Activated naive CD4-positive, alpha-beta T cell treated with anti-CD3 and anti-CD28 coated beads, Interleukin-2, amount 50 U/mL, for 72 hours (primary cell): ENCODE measurements at regions not wholly inside any gene's neighbourhood (a gene's known extent, or its start where the extent isn't known, plus 50 kb on each side); places are given as distances from the start of the nearest gene placed in this dataset.

Source experiments
- ATAC-seq, 2 donors: fragments of 150-1000 bp; cut with Tn5 transposase; 2 replicates each; pipeline ENCODE4 v1.10.0; 2021; ENCODE audit warnings: mild to moderate bottlenecking in 2 of 2, moderate library complexity in 2 of 2
- DNase-seq, 2 donors: peaks; one replicate each; pipeline ENCODE4 v3.0.0; 2021 to 2022; ENCODE audit warnings: low spot score in 2 of 2
- H3K27ac Mint-ChIP-seq, 2 donors: one replicate each; pipeline ENCODE4 v1.8.0; 2022; ENCODE audit warnings: mild to moderate bottlenecking in 2 of 2, mixed read lengths in 2 of 2
- H3K36me3 Mint-ChIP-seq, 2 donors: one replicate each; pipeline ENCODE4 v1.8.0; 2022; ENCODE audit warnings: mixed read lengths in 2 of 2
- H3K9me3 Mint-ChIP-seq, 2 donors: one replicate each; pipeline ENCODE4 v1.8.0; 2022; ENCODE audit warnings: mixed read lengths in 2 of 2

- no peak for DNase-seq
- Mint-ChIP-seq H3K9me3 (no peaks in the 10 kb centered on the region), H3K27ac (no peak overlapping the region), H3K36me3 (no peaks in the 10 kb centered on the region)
- ATAC-seq: no peak
Measured at GRCh38 chr13:111958612-111959395, 108.1 kb upstream of the SOX1 start.

GRCh38 chr13:111960152-111960772 is 106.7 kb upstream of the SOX1 start:
- DNase-seq (no peak), ATAC-seq (no peak)
- H3K9me3 Mint-ChIP-seq: no peaks in the 10 kb centered on the region
- H3K27ac Mint-ChIP-seq: no peak overlapping the region
- H3K36me3 Mint-ChIP-seq: no peaks in the 10 kb centered on the region

GRCh38 chr13:111961236-111961635 is 105.7 kb upstream of the SOX1 start:
- no peaks in the 10 kb centered on the region for H3K9me3 Mint-ChIP-seq
- no peaks in the 10 kb centered on the region for H3K36me3 Mint-ChIP-seq
- ATAC-seq (no peak), DNase-seq (no peak)
- H3K27ac Mint-ChIP-seq: no peak overlapping the region

GRCh38 chr13:111961651-111962192 is 105.2 kb upstream of the SOX1 start:
- ATAC-seq (no peak), DNase-seq (no peak)
- H3K27ac Mint-ChIP-seq: no peak overlapping the region
- no peaks in the 10 kb centered on the region for H3K36me3 Mint-ChIP-seq
- H3K9me3 Mint-ChIP-seq: no peaks in the 10 kb centered on the region

GRCh38 chr13:111962431-111962891 is 104.5 kb upstream of the SOX1 start:
- DNase-seq: no peak

GRCh38 chr13:111963031-111963430 is 103.9 kb upstream of the SOX1 start:
- Mint-ChIP-seq H3K27ac (no peak overlapping the region), H3K36me3 (no peaks in the 10 kb centered on the region), H3K9me3 (no peaks in the 10 kb centered on the region)
- DNase-seq (no peak), ATAC-seq (no peak)

More at GRCh38 chr13:111962431-111962891, 104.5 kb upstream of the SOX1 start:
- no peaks in the 10 kb centered on the region for H3K36me3 Mint-ChIP-seq
- peak in 1 of 2 donors; percentile 13 for ATAC-seq
- H3K27ac Mint-ChIP-seq: no peak overlapping the region
- no peaks in the 10 kb centered on the region for H3K9me3 Mint-ChIP-seq

- ATAC-seq (no peak), DNase-seq (no peak)
- no peak overlapping the region for H3K27ac Mint-ChIP-seq
- no peaks in the 10 kb centered on the region for H3K36me3 Mint-ChIP-seq
- no peaks in the 10 kb centered on the region for H3K9me3 Mint-ChIP-seq
Measured at GRCh38 chr13:111964411-111965035, 102.4 kb upstream of the SOX1 start.

- Mint-ChIP-seq H3K36me3 (no peaks in the 10 kb centered on the region), H3K27ac (no peak overlapping the region), H3K9me3 (no peaks in the 10 kb centered on the region)
- DNase-seq (no peak), ATAC-seq (no peak)
Measured at GRCh38 chr13:111965466-111966214, 101.3 kb upstream of the SOX1 start.

- Mint-ChIP-seq H3K9me3 (no peaks in the 10 kb centered on the region), H3K27ac (no peak overlapping the region), H3K36me3 (no peaks in the 10 kb centered on the region)
- DNase-seq (no peak), ATAC-seq (no peak)
Measured at GRCh38 chr13:111966933-111967332, 100.0 kb upstream of the SOX1 start.

GRCh38 chr13:111967572-111968201 is 99.3 kb upstream of the SOX1 start:
- ATAC-seq: no peak
- no peak for DNase-seq
- Mint-ChIP-seq H3K9me3 (no peaks in the 10 kb centered on the region), H3K27ac (peak overlapping the region in 1 of 2 donors; percentile 10), H3K36me3 (no peaks in the 10 kb centered on the region)

- no peak for DNase-seq
- H3K36me3 Mint-ChIP-seq: no peaks in the 10 kb centered on the region
- H3K27ac Mint-ChIP-seq: no peak overlapping the region
- no peaks in the 10 kb centered on the region for H3K9me3 Mint-ChIP-seq
- ATAC-seq: no peak
Measured at GRCh38 chr13:111968336-111969010, 98.5 kb upstream of the SOX1 start.

- Mint-ChIP-seq H3K27ac (peak overlapping the region in 1 of 2 donors; percentile 11), H3K36me3 (peaks cover 0 to 11% of the 10 kb centered on the region in 2 donors), H3K9me3 (peaks cover 5 to 11% of the 10 kb centered on the region in 2 donors)
- no peak for DNase-seq
- ATAC-seq: no peak
Measured at GRCh38 chr13:111969551-111970135, 97.3 kb upstream of the SOX1 start.

GRCh38 chr13:111970494-111971141 is 96.3 kb upstream of the SOX1 start:
- ATAC-seq: no peak
- no peak overlapping the region for H3K27ac Mint-ChIP-seq
- H3K9me3 Mint-ChIP-seq: peaks cover 15 to 20% of the 10 kb centered on the region in 2 donors
- no peak for DNase-seq
- peaks cover 6 to 20% of the 10 kb centered on the region in 2 donors for H3K36me3 Mint-ChIP-seq

- ATAC-seq: no peak
- peaks cover 16 to 20% of the 10 kb centered on the region in 2 donors for H3K9me3 Mint-ChIP-seq
Measured at GRCh38 chr13:111971891-111972780, 94.8 kb upstream of the SOX1 start.

More at GRCh38 chr13:111971891-111972780, 94.8 kb upstream of the SOX1 start:
- Mint-ChIP-seq H3K27ac (no peak overlapping the region), H3K36me3 (peaks cover 6 to 20% of the 10 kb centered on the region in 2 donors)
- DNase-seq: no peak
